ENCODE measurements at regions not wholly inside any gene's neighbourhood (a gene's known extent, or its start where the extent isn't known, plus 50 kb on each side); places are given as distances from the start of the nearest gene placed in this dataset.

GRCh38 chr7:156442516-156442915, 198.1 kb upstream of the RNF32 start (continued):
- TF ChIP-seq WIZ (CRISPR knock-in tag; IDR thresholded peaks at IDR 0.05) (no peak), NR2F2 (IDR thresholded peaks at IDR 0.05; ENCODE audit: borderline replicate concordance, low read depth) (no peak), GTF3A (CRISPR knock-in tag; conservative IDR thresholded peaks at IDR 0.05) (no peak), ZNF12 (CRISPR knock-in tag; IDR thresholded peaks at IDR 0.05) (no peak), ZSCAN20 (CRISPR knock-in tag; IDR thresholded peaks at IDR 0.05; ENCODE audit: borderline replicate concordance) (no peak), NFE2L2 (IDR thresholded peaks at IDR 0.05; ENCODE audit: low read length) (no peak)

- no TSS peak for BruUV-seq (replicated peaks)
- in situ Hi-C loops (cut with HindIII; ENCODE audit: extremely low pct_ligation_motif_present, low pct_unique_long_range_greater_than_20kb), result no loop called here
These were observed 200.1 kb upstream of the RNF32 start for GRCh38 chr7:156440456-156440855.

More at GRCh38 chr7:156440456-156440855, 200.1 kb upstream of the RNF32 start:
- Histone ChIP-seq H3K9ac (ENCODE audit: insufficient read depth, low read depth, low read length) (no peak overlapping the region), H3K27ac (ENCODE audit: extremely low read length, insufficient read depth, low read length) (no peak overlapping the region), H3K4me1 (ENCODE audit: insufficient read depth, low read length) (no peaks in the 10 kb centered on the region; the same call in 1 of the 2 replicates), H4K20me1 (ENCODE audit: insufficient read depth, low read length) (no peaks in the 10 kb centered on the region), H3K9me3 (ENCODE audit: low read length) (no peaks in the 10 kb centered on the region), H3K27me3 (ENCODE audit: control insufficient read depth in 1 of 2, insufficient read depth in 2 of 2, low read length in 2 of 2) (peaks cover 4 to 52% of the 10 kb centered on the region in 2 experiments; a peak in 4 of 5 replicates), H3K36me3 (replicated peaks in 1 of 2; ENCODE audit: control insufficient read depth in 1 of 2, insufficient read depth in 2 of 2, low read length in 2 of 2) (no peaks in the 10 kb centered on the region), H3K79me2 (ENCODE audit: insufficient read depth, low read length) (no peaks in the 10 kb centered on the region), H3K4me3 (replicated peaks in 1 of 3; ENCODE audit: insufficient read depth in 1 of 3, low read depth in 2 of 3, low read length in 3 of 3) (no peak overlapping the region), H2AFZ (ENCODE audit: low read length) (no peak overlapping the region), H3K4me2 (ENCODE audit: low read depth, low read length) (no peak overlapping the region)
- TF ChIP-seq U2AF1 (optimal IDR thresholded peaks at IDR 0.05; ENCODE audit: low read depth, low read length) (no peak), ESRRA (CRISPR knock-in tag; IDR thresholded peaks at IDR 0.05; ENCODE audit: low read depth) (no peak), ZNF256 (CRISPR knock-in tag; conservative IDR thresholded peaks at IDR 0.05) (no peak), MZF1 (CRISPR knock-in tag; IDR thresholded peaks at IDR 0.05; ENCODE audit: borderline replicate concordance) (no peak), KAT8 (CRISPR knock-in tag; IDR thresholded peaks at IDR 0.05) (no peak), ERF (CRISPR knock-in tag; IDR thresholded peaks at IDR 0.05) (no peak), MEIS2 (CRISPR knock-in tag; IDR thresholded peaks at IDR 0.05) (no peak), HMG20B (CRISPR knock-in tag; conservative IDR thresholded peaks at IDR 0.05) (no peak), XRCC5 (optimal IDR thresholded peaks at IDR 0.05; ENCODE audit: low read length) (no peak), NRL (CRISPR knock-in tag; IDR thresholded peaks at IDR 0.05; ENCODE audit: borderline replicate concordance) (no peak), ARNTL (CRISPR knock-in tag; IDR thresholded peaks at IDR 0.05) (no peak), KDM4B (CRISPR knock-in tag; IDR thresholded peaks at IDR 0.05) (no peak), MYNN (CRISPR knock-in tag; IDR thresholded peaks at IDR 0.05; ENCODE audit: low read depth) (no peak), KDM2A (CRISPR knock-in tag; IDR thresholded peaks at IDR 0.05; ENCODE audit: borderline replicate concordance, low read depth) (no peak), ZNF772 (CRISPR knock-in tag; IDR thresholded peaks at IDR 0.05) (no peak)
- ChIA-PET POLR2A (no interaction called here), CTCF (ENCODE audit: low intra/inter-chr PET ratio, low total read pairs) (no interaction called here)
- ATAC-seq (no peak), DNase-seq (ENCODE audit: low spot score) (no peak), FAIRE-seq (no peak)
- intact Hi-C loops (cut with micrococcal nuclease; ENCODE audit: unreplicated experiment), result no loop called here
- WGBS (ENCODE audit: low lambda C conversion rate), result 51% methylated on average over 12 of the region's 13 CpGs

All from HepG2 (cell line).